ENCODE measurements at regions not wholly inside any gene's neighbourhood (a gene's known extent, or its start where the extent isn't known, plus 50 kb on each side); places are given as distances from the start of the nearest gene placed in this dataset.

- Histone ChIP-seq H3K4me1 (ENCODE audit: low read depth) (peaks cover 3% of the 10 kb centered on the region), H3K27me3 (no peaks in the 10 kb centered on the region), H3K4me3 (no peak overlapping the region), H3K27ac (no peak overlapping the region), H3K9me3 (ENCODE audit: low read depth) (no peaks in the 10 kb centered on the region), H3K36me3 (no peaks in the 10 kb centered on the region)
- TF ChIP-seq CTCF (IDR thresholded peaks at IDR 0.05; ENCODE audit: low read depth, low read length): no peak
- no peak for DNase-seq (ENCODE audit: low read depth in 1 of 2, low spot score in 1 of 2)
These were observed 497.8 kb upstream of the ADAMTS5 start for GRCh38 chr21:27464648-27465047.

GRCh38 chr21:27462726-27463125 is 495.8 kb upstream of the ADAMTS5 start:
- H3K4me1 ChIP-seq (ENCODE audit: low read depth): peaks cover 3% of the 10 kb centered on the region
- no peaks in the 10 kb centered on the region for H3K9me3 ChIP-seq (ENCODE audit: low read depth)
- H3K27ac ChIP-seq: no peak overlapping the region
- DNase-seq (ENCODE audit: low read depth in 1 of 2, low spot score in 1 of 2): no peak
- no peak for TF ChIP-seq CTCF (IDR thresholded peaks at IDR 0.05; ENCODE audit: low read depth, low read length)
- H3K27me3 ChIP-seq: no peaks in the 10 kb centered on the region
- no peak overlapping the region for H3K4me3 ChIP-seq
- no peaks in the 10 kb centered on the region for H3K36me3 ChIP-seq

GRCh38 chr21:27454234-27454633 is 487.3 kb upstream of the ADAMTS5 start:
- H3K36me3 ChIP-seq: no peaks in the 10 kb centered on the region

GRCh38 chr21:27451116-27451515 is 484.2 kb upstream of the ADAMTS5 start:
- H3K27me3 ChIP-seq: no peaks in the 10 kb centered on the region
- no peak overlapping the region for H3K27ac ChIP-seq
- TF ChIP-seq CTCF (IDR thresholded peaks at IDR 0.05; ENCODE audit: low read depth, low read length): no peak
- H3K4me1 ChIP-seq (ENCODE audit: low read depth): no peaks in the 10 kb centered on the region
- H3K4me3 ChIP-seq: no peak overlapping the region
- DNase-seq (ENCODE audit: low read depth in 1 of 2, low spot score in 1 of 2): no peak
- H3K9me3 ChIP-seq (ENCODE audit: low read depth): no peaks in the 10 kb centered on the region
- H3K36me3 ChIP-seq: no peaks in the 10 kb centered on the region

More at GRCh38 chr21:27454234-27454633, 487.3 kb upstream of the ADAMTS5 start:
- DNase-seq (ENCODE audit: low read depth in 1 of 2, low spot score in 1 of 2): no peak
- H3K27ac ChIP-seq: no peak overlapping the region
- H3K4me1 ChIP-seq (ENCODE audit: low read depth): no peaks in the 10 kb centered on the region
- H3K4me3 ChIP-seq: no peak overlapping the region
- no peaks in the 10 kb centered on the region for H3K9me3 ChIP-seq (ENCODE audit: low read depth)
- TF ChIP-seq CTCF (IDR thresholded peaks at IDR 0.05; ENCODE audit: low read depth, low read length): no peak
- H3K27me3 ChIP-seq: no peaks in the 10 kb centered on the region

- Histone ChIP-seq H3K4me3 (no peak overlapping the region), H3K27me3 (no peaks in the 10 kb centered on the region), H3K27ac (no peak overlapping the region), H3K36me3 (no peaks in the 10 kb centered on the region), H3K9me3 (ENCODE audit: low read depth) (no peaks in the 10 kb centered on the region), H3K4me1 (ENCODE audit: low read depth) (no peaks in the 10 kb centered on the region)
- no peak for DNase-seq (ENCODE audit: low read depth in 1 of 2, low spot score in 1 of 2)
- TF ChIP-seq CTCF (IDR thresholded peaks at IDR 0.05; ENCODE audit: low read depth, low read length): no peak
These were observed 483.3 kb upstream of the ADAMTS5 start for GRCh38 chr21:27450216-27450615.

GRCh38 chr21:27448960-27449359 is 482.1 kb upstream of the ADAMTS5 start:
- no peak for TF ChIP-seq CTCF (IDR thresholded peaks at IDR 0.05; ENCODE audit: low read depth, low read length)
- H3K27ac ChIP-seq: no peak overlapping the region
- no peak for DNase-seq (ENCODE audit: low read depth in 1 of 2, low spot score in 1 of 2)
- H3K4me1 ChIP-seq (ENCODE audit: low read depth): no peaks in the 10 kb centered on the region
- no peaks in the 10 kb centered on the region for H3K9me3 ChIP-seq (ENCODE audit: low read depth)
- H3K36me3 ChIP-seq: no peaks in the 10 kb centered on the region
- no peak overlapping the region for H3K4me3 ChIP-seq
- no peaks in the 10 kb centered on the region for H3K27me3 ChIP-seq
